Astrocyte of the spinal cord (primary cell): ENCODE measurements at regions not wholly inside any gene's neighbourhood (a gene's known extent, or its start where the extent isn't known, plus 50 kb on each side); places are given as distances from the start of the nearest gene placed in this dataset.
A peak's percentile ranks its signal among the peaks of the same experiment; 100 is the strongest.

Experiments
- DNase-seq: peaks from one replicate; pipeline ENCODE4 v3.0.0; 2011; ENCODE audit warnings: low read depth, low spot score
- H3K4me3 ChIP-seq: 2 replicates; pipeline ENCODE4 v1.5.1; 2011; ENCODE audit warnings: low read depth, mild to moderate bottlenecking, low read length, moderate library complexity
- in situ Hi-C: cut with HindIII; loops from 2 replicates; pipeline ENCODE4 v1.10.0; 2017; ENCODE audit warnings: low sequenced_read_pairs
- TF ChIP-seq, protein P1 (sequence below): IDR thresholded peaks from 2 replicates; pipeline ENCODE4 v1.5.1; 2012; ENCODE audit warnings: low read depth, mild to moderate bottlenecking, low read length, inconsistent platforms

DNA sequence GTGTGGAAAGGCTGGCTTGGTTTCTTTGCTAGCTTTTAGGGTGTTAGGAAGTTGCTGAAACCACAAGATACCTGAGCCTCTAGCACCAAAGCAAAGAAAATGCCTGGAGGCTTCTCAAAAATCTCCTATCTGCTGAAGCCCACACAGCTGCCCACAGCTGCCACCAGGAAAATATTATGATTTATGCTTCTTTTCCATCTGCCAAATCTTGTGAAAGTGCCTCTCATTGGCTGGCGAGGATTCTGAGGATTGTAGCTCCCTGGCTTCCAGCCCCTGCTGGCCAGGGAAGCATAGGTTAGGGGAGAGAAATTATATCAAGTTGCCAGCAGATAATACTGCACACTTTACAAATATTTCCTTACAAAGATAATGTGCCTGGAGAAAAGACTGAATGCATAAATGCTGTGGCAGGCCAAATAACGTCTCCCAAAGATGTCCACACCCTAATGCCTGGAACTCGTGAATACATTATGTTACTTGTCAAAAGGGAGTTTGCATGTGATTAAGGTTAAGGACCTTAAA is 98.4 kb downstream of the MRPL14 start:
- in situ Hi-C loops, result no loop called here
- TF ChIP-seq, protein P1, sequence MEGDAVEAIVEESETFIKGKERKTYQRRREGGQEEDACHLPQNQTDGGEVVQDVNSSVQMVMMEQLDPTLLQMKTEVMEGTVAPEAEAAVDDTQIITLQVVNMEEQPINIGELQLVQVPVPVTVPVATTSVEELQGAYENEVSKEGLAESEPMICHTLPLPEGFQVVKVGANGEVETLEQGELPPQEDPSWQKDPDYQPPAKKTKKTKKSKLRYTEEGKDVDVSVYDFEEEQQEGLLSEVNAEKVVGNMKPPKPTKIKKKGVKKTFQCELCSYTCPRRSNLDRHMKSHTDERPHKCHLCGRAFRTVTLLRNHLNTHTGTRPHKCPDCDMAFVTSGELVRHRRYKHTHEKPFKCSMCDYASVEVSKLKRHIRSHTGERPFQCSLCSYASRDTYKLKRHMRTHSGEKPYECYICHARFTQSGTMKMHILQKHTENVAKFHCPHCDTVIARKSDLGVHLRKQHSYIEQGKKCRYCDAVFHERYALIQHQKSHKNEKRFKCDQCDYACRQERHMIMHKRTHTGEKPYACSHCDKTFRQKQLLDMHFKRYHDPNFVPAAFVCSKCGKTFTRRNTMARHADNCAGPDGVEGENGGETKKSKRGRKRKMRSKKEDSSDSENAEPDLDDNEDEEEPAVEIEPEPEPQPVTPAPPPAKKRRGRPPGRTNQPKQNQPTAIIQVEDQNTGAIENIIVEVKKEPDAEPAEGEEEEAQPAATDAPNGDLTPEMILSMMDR, result peak; percentile 24
- no peak for DNase-seq
- no peak overlapping the region for H3K4me3 ChIP-seq

DNA sequence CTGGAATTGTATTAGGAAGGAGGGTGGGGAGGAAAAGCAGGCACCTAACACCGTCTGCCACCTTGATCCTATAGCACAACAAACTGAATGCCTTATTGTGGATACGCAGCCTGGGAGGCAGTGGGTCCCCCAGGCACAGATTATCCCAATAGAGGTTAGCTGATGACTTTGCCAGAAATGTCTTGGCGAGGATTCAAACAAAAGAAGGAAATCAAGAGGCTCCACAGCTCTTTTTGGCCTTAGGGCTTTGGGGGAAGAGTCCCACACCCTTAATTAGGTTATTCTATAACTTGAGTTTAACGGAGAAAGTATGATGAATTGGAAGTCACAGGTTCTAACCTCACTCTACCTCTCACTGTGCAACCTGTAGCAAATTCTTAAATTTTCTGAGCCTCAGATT is 102.0 kb downstream of the MRPL14 start:
- TF ChIP-seq, protein P1, result no peak
- no peak for DNase-seq
- in situ Hi-C loops, result no loop called here
- no peak overlapping the region for H3K4me3 ChIP-seq

- no peak for DNase-seq
- H3K4me3 ChIP-seq, result no peak overlapping the region
- TF ChIP-seq, protein P1, result no peak
- in situ Hi-C loops, result no loop called here
These were observed 102.6 kb downstream of the MRPL14 start for GRCh38 chr6:44024574-44025219.

GRCh38 chr6:44023586-44024454 is 103.4 kb downstream of the MRPL14 start:
- TF ChIP-seq, protein P1, result no peak
- DNase-seq, result no peak
- in situ Hi-C loops, result no loop called here
- no peak overlapping the region for H3K4me3 ChIP-seq

- H3K4me3 ChIP-seq, result no peak overlapping the region
- TF ChIP-seq, protein P1, result no peak
- no peak for DNase-seq
- in situ Hi-C loops, result no loop called here
These were observed 104.4 kb downstream of the MRPL14 start for GRCh38 chr6:44022671-44023352.

GRCh38 chr6:44022296-44022661 is 105.0 kb downstream of the MRPL14 start:
- TF ChIP-seq, protein P1, result no peak
- peak; percentile 54 for DNase-seq
- H3K4me3 ChIP-seq, result no peak overlapping the region
- in situ Hi-C loops, result no loop called here
